NB4 (cell line): ENCODE measurements at regions not wholly inside any gene's neighbourhood (a gene's known extent, or its start where the extent isn't known, plus 50 kb on each side); places are given as distances from the start of the nearest gene placed in this dataset.

ENCODE experiments used
- POLR2A ChIP-seq: IDR thresholded peaks from 2 replicates; pipeline ENCODE4 v1.6.1; 2011; ENCODE audit warnings: mild to moderate bottlenecking; ENCODE audit not compliant: insufficient read length; ENCODE audit errors: extremely low read depth
- TF ChIP-seq, protein P1 (sequence below): IDR thresholded peaks from one replicate; pipeline ENCODE4 v1.5.1; 2012; ENCODE audit warnings: low read depth, low read length
- TF ChIP-seq, protein P2 (sequence below): IDR thresholded peaks from 2 replicates; pipeline ENCODE4 v1.6.1; 2011; ENCODE audit warnings: low read depth, low read length

DNA sequence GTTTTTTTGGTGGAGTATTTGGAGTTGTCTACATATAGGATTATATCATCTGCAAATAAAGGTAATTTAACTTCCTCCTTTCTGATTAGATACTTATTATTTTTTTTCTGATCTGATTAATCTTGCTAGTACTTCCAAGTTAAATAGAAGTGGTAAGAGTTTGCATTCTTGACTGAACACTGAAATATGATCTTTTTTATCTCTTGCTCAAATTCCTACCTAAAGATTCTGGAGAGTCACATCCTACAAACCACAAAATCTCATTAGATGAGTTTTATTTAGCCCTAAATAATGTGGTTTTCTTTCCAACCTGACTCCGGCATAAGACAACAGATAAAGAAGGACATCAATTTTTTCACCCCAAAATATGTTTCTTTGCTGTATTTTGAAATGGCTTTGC lies 977.9 kb upstream of the GBE1 start:
- TF ChIP-seq, protein P1, sequence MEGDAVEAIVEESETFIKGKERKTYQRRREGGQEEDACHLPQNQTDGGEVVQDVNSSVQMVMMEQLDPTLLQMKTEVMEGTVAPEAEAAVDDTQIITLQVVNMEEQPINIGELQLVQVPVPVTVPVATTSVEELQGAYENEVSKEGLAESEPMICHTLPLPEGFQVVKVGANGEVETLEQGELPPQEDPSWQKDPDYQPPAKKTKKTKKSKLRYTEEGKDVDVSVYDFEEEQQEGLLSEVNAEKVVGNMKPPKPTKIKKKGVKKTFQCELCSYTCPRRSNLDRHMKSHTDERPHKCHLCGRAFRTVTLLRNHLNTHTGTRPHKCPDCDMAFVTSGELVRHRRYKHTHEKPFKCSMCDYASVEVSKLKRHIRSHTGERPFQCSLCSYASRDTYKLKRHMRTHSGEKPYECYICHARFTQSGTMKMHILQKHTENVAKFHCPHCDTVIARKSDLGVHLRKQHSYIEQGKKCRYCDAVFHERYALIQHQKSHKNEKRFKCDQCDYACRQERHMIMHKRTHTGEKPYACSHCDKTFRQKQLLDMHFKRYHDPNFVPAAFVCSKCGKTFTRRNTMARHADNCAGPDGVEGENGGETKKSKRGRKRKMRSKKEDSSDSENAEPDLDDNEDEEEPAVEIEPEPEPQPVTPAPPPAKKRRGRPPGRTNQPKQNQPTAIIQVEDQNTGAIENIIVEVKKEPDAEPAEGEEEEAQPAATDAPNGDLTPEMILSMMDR: no peak
- TF ChIP-seq, protein P2, sequence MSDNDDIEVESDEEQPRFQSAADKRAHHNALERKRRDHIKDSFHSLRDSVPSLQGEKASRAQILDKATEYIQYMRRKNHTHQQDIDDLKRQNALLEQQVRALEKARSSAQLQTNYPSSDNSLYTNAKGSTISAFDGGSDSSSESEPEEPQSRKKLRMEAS: no peak
- no peak for TF ChIP-seq POLR2A
